ENCODE measurements at regions not wholly inside any gene's neighbourhood (a gene's known extent, or its start where the extent isn't known, plus 50 kb on each side); places are given as distances from the start of the nearest gene placed in this dataset.

- H3K4me2 ChIP-seq: no peak overlapping the region
- no peak overlapping the region for H3K27ac ChIP-seq (ENCODE audit: low read depth)
These were observed 133.1 kb downstream of the DIPK2A start for GRCh38 chr3:144104679-144105078.

More at GRCh38 chr3:144104679-144105078, 133.1 kb downstream of the DIPK2A start:
- ATAC-seq (no peak), DNase-seq (ENCODE audit: low spot score) (no peak)
- no peaks in the 10 kb centered on the region for H3K27me3 ChIP-seq (ENCODE audit: insufficient read depth)
- H4K20me1 ChIP-seq (replicated peaks; ENCODE audit: insufficient read depth): no peaks in the 10 kb centered on the region
- Mint-ChIP-seq H3K36me3 (ENCODE audit: low read depth) (peaks cover 13% of the 10 kb centered on the region; the same call in 2 of the 3 replicates), H3K4me1 (peaks cover 16% of the 10 kb centered on the region; the same call in 2 of the 3 replicates), H3K27me3 (ENCODE audit: insufficient read depth, low read depth, poor library complexity) (no peaks in the 10 kb centered on the region), H3K9me3 (peaks cover 12% of the 10 kb centered on the region), H3K27ac (no peak overlapping the region), H3K4me3 (no peak overlapping the region)
- H2AFZ ChIP-seq: no peak overlapping the region
- H3K4me1 ChIP-seq (ENCODE audit: insufficient read depth): peaks cover 18% of the 10 kb centered on the region
- H3K79me2 ChIP-seq (replicated peaks; ENCODE audit: insufficient read depth): no peaks in the 10 kb centered on the region
- no peaks in the 10 kb centered on the region for H3K36me3 ChIP-seq (ENCODE audit: insufficient read depth)
- no peak overlapping the region for H3K4me3 ChIP-seq
- no peaks in the 10 kb centered on the region; the same call in 1 of the 2 replicates for H3K9me2 ChIP-seq (ENCODE audit: insufficient read depth)
- H3F3A ChIP-seq (replicated peaks; ENCODE audit: low read depth): no peaks in the 10 kb centered on the region
- TF ChIP-seq, protein P1, sequence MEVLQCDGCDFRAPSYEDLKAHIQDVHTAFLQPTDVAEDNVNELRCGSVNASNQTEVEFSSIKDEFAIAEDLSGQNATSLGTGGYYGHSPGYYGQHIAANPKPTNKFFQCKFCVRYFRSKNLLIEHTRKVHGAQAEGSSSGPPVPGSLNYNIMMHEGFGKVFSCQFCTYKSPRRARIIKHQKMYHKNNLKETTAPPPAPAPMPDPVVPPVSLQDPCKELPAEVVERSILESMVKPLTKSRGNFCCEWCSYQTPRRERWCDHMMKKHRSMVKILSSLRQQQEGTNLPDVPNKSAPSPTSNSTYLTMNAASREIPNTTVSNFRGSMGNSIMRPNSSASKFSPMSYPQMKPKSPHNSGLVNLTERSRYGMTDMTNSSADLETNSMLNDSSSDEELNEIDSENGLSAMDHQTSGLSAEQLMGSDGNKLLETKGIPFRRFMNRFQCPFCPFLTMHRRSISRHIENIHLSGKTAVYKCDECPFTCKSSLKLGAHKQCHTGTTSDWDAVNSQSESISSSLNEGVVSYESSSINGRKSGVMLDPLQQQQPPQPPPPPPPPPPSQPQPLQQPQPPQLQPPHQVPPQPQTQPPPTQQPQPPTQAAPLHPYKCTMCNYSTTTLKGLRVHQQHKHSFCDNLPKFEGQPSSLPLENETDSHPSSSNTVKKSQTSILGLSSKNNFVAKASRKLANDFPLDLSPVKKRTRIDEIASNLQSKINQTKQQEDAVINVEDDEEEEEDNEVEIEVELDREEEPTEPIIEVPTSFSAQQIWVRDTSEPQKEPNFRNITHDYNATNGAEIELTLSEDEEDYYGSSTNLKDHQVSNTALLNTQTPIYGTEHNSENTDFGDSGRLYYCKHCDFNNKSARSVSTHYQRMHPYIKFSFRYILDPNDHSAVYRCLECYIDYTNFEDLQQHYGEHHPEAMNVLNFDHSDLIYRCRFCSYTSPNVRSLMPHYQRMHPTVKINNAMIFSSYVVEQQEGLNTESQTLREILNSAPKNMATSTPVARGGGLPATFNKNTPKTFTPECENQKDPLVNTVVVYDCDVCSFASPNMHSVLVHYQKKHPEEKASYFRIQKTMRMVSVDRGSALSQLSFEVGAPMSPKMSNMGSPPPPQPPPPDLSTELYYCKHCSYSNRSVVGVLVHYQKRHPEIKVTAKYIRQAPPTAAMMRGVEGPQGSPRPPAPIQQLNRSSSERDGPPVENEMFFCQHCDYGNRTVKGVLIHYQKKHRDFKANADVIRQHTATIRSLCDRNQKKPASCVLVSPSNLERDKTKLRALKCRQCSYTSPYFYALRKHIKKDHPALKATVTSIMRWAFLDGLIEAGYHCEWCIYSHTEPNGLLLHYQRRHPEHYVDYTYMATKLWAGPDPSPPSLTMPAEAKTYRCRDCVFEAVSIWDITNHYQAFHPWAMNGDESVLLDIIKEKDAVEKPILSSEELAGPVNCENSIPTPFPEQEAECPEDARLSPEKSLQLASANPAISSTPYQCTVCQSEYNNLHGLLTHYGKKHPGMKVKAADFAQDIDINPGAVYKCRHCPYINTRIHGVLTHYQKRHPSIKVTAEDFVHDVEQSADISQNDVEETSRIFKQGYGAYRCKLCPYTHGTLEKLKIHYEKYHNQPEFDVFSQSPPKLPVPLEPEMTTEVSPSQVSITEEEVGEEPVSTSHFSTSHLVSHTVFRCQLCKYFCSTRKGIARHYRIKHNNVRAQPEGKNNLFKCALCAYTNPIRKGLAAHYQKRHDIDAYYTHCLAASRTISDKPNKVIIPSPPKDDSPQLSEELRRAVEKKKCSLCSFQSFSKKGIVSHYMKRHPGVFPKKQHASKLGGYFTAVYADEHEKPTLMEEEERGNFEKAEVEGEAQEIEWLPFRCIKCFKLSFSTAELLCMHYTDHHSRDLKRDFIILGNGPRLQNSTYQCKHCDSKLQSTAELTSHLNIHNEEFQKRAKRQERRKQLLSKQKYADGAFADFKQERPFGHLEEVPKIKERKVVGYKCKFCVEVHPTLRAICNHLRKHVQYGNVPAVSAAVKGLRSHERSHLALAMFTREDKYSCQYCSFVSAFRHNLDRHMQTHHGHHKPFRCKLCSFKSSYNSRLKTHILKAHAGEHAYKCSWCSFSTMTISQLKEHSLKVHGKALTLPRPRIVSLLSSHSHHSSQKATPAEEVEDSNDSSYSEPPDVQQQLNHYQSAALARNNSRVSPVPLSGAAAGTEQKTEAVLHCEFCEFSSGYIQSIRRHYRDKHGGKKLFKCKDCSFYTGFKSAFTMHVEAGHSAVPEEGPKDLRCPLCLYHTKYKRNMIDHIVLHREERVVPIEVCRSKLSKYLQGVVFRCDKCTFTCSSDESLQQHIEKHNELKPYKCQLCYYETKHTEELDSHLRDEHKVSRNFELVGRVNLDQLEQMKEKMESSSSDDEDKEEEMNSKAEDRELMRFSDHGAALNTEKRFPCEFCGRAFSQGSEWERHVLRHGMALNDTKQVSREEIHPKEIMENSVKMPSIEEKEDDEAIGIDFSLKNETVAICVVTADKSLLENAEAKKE (CRISPR knock-in tag; IDR thresholded peaks at IDR 0.05): no peak
- TF ChIP-seq POLR2AphosphoS5 (IDR thresholded peaks at IDR 0.05; ENCODE audit: low read depth) (no peak), EZH2phosphoT487 (IDR thresholded peaks at IDR 0.05; ENCODE audit: unreplicated experiment) (no peak), EZH2 (IDR thresholded peaks at IDR 0.05; ENCODE audit: low read depth, unreplicated experiment) (no peak), ZNF331 (CRISPR knock-in tag; IDR thresholded peaks at IDR 0.05; ENCODE audit: low read depth) (no peak), STAT1 (IDR thresholded peaks at IDR 0.05; ENCODE audit: unreplicated experiment) (no peak), JUNB (IDR thresholded peaks at IDR 0.05; ENCODE audit: unreplicated experiment) (no peak), NANOG (IDR thresholded peaks at IDR 0.05; ENCODE audit: borderline replicate concordance) (no peak), CTCF (conservative IDR thresholded peaks at IDR 0.05; ENCODE audit: low read depth in 2 of 2) (no peak), CREB1 (CRISPR knock-in tag; IDR thresholded peaks at IDR 0.05; ENCODE audit: low read depth) (no peak), REST (IDR thresholded peaks at IDR 0.05; ENCODE audit: unreplicated experiment) (no peak), ZNF114 (CRISPR knock-in tag; IDR thresholded peaks at IDR 0.05) (no peak)
- TF ChIP-seq, protein P2, sequence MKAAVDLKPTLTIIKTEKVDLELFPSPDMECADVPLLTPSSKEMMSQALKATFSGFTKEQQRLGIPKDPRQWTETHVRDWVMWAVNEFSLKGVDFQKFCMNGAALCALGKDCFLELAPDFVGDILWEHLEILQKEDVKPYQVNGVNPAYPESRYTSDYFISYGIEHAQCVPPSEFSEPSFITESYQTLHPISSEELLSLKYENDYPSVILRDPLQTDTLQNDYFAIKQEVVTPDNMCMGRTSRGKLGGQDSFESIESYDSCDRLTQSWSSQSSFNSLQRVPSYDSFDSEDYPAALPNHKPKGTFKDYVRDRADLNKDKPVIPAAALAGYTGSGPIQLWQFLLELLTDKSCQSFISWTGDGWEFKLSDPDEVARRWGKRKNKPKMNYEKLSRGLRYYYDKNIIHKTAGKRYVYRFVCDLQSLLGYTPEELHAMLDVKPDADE (IDR thresholded peaks at IDR 0.05): no peak
